HepG2 (cell line): ENCODE measurements at regions not wholly inside any gene's neighbourhood (a gene's known extent, or its start where the extent isn't known, plus 50 kb on each side); places are given as distances from the start of the nearest gene placed in this dataset.

Experiments
- ATAC-seq: fragments of 200-7000 bp; cut with Tn5 transposase; 3 replicates; pipeline ENCODE4 v1.9.1; 2020; ENCODE audit warnings: mild to moderate bottlenecking, moderate library complexity
- BruUV-seq: library from RNA; stranded (reverse); fragments of 400-500 nt; replicated peaks from 2 replicates; lab custom pipeline; 2021; lab: Mats Ljungman, UMichigan
- CTCF ChIA-PET: fragments of 300-600 bp; formaldehyde crosslinking; extraction: SDS; loops from one replicate; lab custom pipeline; 2021; ENCODE audit warnings: low total read pairs, inconsistent platforms, low intra/inter-chr PET ratio; lab: Yijun Ruan, JAX
- POLR2A ChIA-PET: fragments of 350-600 bp; sonication (Branson Sonifier 250); formaldehyde crosslinking; loops from one replicate; lab custom pipeline; 2020; ENCODE audit warnings: antibody characterized with exemption, inconsistent platforms; lab: Yijun Ruan, JAX
- DNase-seq: peaks from one replicate; pipeline ENCODE4 v3.0.0-alpha.2; 2015; ENCODE audit warnings: low spot score
- FAIRE-seq: peaks from 3 replicates; lab custom pipeline; 2011; peaks lifted over from hg19 to GRCh38; lab: Jason Lieb, UNC
- H2AFZ ChIP-seq: one replicate; pipeline ENCODE4 v1.6.1; 2011; ENCODE audit warnings: low read length, inconsistent platforms
- H3K27ac ChIP-seq: fragments of 300-600 bp; 3 replicates; pipeline ENCODE4 v1.8.0; 2011; ENCODE audit warnings: mixed run types, mild to moderate bottlenecking, mixed read lengths, low read length, inconsistent platforms; ENCODE audit not compliant: insufficient read depth; ENCODE audit errors: extremely low read length
- H3K27me3 ChIP-seq, 2 experiments: fragments of 200-600 bp in 1 of 2; 2 replicates in 1 of 2; 3 replicates in 1 of 2; pipeline versions ENCODE4 v1.6.0 to v1.8.0; 2011; ENCODE audit warnings: low read length in 2 of 2, mild to moderate bottlenecking in 2 of 2, moderate library complexity in 2 of 2, inconsistent platforms in 1 of 2; ENCODE audit not compliant: insufficient read depth in 2 of 2, control insufficient read depth in 1 of 2
- H3K36me3 ChIP-seq, 2 experiments: fragments of 200-600 bp in 1 of 2; replicated peaks in 1 of 2; 2 replicates in 1 of 2; 3 replicates in 1 of 2; pipeline versions ENCODE4 v1.5.1 to v1.8.0; 2011; ENCODE audit warnings: low read length in 2 of 2, inconsistent platforms in 1 of 2; ENCODE audit not compliant: insufficient read depth in 2 of 2, control insufficient read depth in 1 of 2
- H3K4me1 ChIP-seq: 2 replicates; pipeline ENCODE4 v1.5.1; 2012; ENCODE audit warnings: low read length, inconsistent platforms; ENCODE audit not compliant: insufficient read depth
- H3K4me2 ChIP-seq: 2 replicates; pipeline ENCODE4 v1.6.0; 2011; ENCODE audit warnings: low read depth, low read length, inconsistent platforms
- H3K4me3 ChIP-seq, 3 experiments: fragments of 200-600 bp in 1 of 3; sonication (generic), shearing (Covaris generic) in 1 of 3; replicated peaks in 1 of 3; 2 replicates each; pipeline ENCODE4 v1.5.1; 2011 to 2016; ENCODE audit warnings: low read length in 3 of 3, inconsistent platforms in 2 of 3, low read depth in 2 of 3, mild to moderate bottlenecking in 2 of 3, control low read depth in 1 of 3, mixed read lengths in 1 of 3; ENCODE audit not compliant: insufficient read depth in 1 of 3
- H3K79me2 ChIP-seq: one replicate; pipeline ENCODE4 v1.6.1; 2011; ENCODE audit warnings: low read length, inconsistent platforms; ENCODE audit not compliant: insufficient read depth
- H3K9ac ChIP-seq: 2 replicates; pipeline ENCODE4 v1.6.0; 2011; ENCODE audit warnings: mild to moderate bottlenecking, low read depth, low read length, inconsistent platforms; ENCODE audit not compliant: insufficient read depth
- H3K9me3 ChIP-seq: 2 replicates; pipeline ENCODE4 v1.5.1; 2012; ENCODE audit warnings: mild to moderate bottlenecking, low read length
- H4K20me1 ChIP-seq: 2 replicates; pipeline ENCODE4 v1.6.0; 2011; ENCODE audit warnings: inconsistent platforms, mild to moderate bottlenecking, low read length, moderate library complexity; ENCODE audit not compliant: insufficient read depth
- GTF2F1 ChIP-seq: fragments of 150-350 bp; IDR thresholded peaks from 2 replicates; pipeline ENCODE4 v1.6.1; 2014; ENCODE audit warnings: low read length
- JUN ChIP-seq: sonication (generic); formaldehyde crosslinking; IDR thresholded peaks from 2 replicates; pipeline ENCODE4 v1.4.0; 2020; ENCODE audit warnings: mild to moderate bottlenecking, missing genetic modification reagents
- KDM4B ChIP-seq: sonication (generic); formaldehyde crosslinking; IDR thresholded peaks from 2 replicates; pipeline ENCODE4 v1.4.0; 2020; ENCODE audit warnings: missing genetic modification reagents
- MED13 ChIP-seq: sonication (generic); formaldehyde crosslinking; IDR thresholded peaks from 2 replicates; pipeline ENCODE4 v1.5.0; 2020; ENCODE audit warnings: missing genetic modification reagents
- NFATC3 ChIP-seq: sonication (generic); formaldehyde crosslinking; IDR thresholded peaks from 2 replicates; pipeline ENCODE4 v1.5.1; 2020; ENCODE audit warnings: mild to moderate bottlenecking, missing genetic modification reagents
- NFYB ChIP-seq: sonication (generic); formaldehyde crosslinking; IDR thresholded peaks from 2 replicates; pipeline ENCODE4 v1.4.0; 2020; ENCODE audit warnings: missing genetic modification reagents
- NR1H2 ChIP-seq: sonication (generic); formaldehyde crosslinking; IDR thresholded peaks from 2 replicates; pipeline ENCODE4 v1.8.1; 2022; ENCODE audit warnings: low read depth, missing genetic modification reagents, borderline replicate concordance
- SMAD9 ChIP-seq: sonication (generic); formaldehyde crosslinking; IDR thresholded peaks from 2 replicates; pipeline ENCODE4 v1.5.1; 2020; ENCODE audit warnings: mild to moderate bottlenecking, missing genetic modification reagents
- TCF7 ChIP-seq: sonication (generic); IDR thresholded peaks from 2 replicates; pipeline ENCODE4 v1.6.1; 2016; ENCODE audit warnings: antibody characterized with exemption, low read depth
- TRAFD1 ChIP-seq: sonication (generic); formaldehyde crosslinking; IDR thresholded peaks from 2 replicates; pipeline ENCODE4 v1.5.1; 2020; ENCODE audit warnings: missing genetic modification reagents, mild to moderate bottlenecking, borderline replicate concordance
- ZNF136 ChIP-seq: sonication (generic); formaldehyde crosslinking; IDR thresholded peaks from 2 replicates; pipeline ENCODE4 v1.8.1; 2022; ENCODE audit warnings: low read depth, mild to moderate bottlenecking, moderate library complexity, missing genetic modification reagents
- ZNF143 ChIP-seq: sonication (generic); formaldehyde crosslinking; IDR thresholded peaks from 2 replicates; pipeline ENCODE4 v1.4.0; 2020; ENCODE audit warnings: missing genetic modification reagents
- ZNF17 ChIP-seq: sonication (generic); formaldehyde crosslinking; IDR thresholded peaks from 2 replicates; pipeline ENCODE4 v1.5.0; 2020; ENCODE audit warnings: mild to moderate bottlenecking, missing genetic modification reagents
- ZNF382 ChIP-seq: sonication (generic); formaldehyde crosslinking; IDR thresholded peaks from 2 replicates; pipeline ENCODE4 v1.5.0; 2020; ENCODE audit warnings: missing genetic modification reagents, mild to moderate bottlenecking, borderline replicate concordance
- ZNF414 ChIP-seq: sonication (generic); formaldehyde crosslinking; IDR thresholded peaks from 2 replicates; pipeline ENCODE4 v1.5.0; 2020; ENCODE audit warnings: missing genetic modification reagents
- ZNF569 ChIP-seq: sonication (generic); formaldehyde crosslinking; IDR thresholded peaks from 2 replicates; pipeline ENCODE4 v1.5.0; 2020; ENCODE audit warnings: mild to moderate bottlenecking, missing genetic modification reagents, moderate library complexity, borderline replicate concordance
- ZNF883 ChIP-seq: sonication (generic); formaldehyde crosslinking; IDR thresholded peaks from 2 replicates; pipeline ENCODE4 v1.5.1; 2020; ENCODE audit warnings: mild to moderate bottlenecking, missing genetic modification reagents; ENCODE audit errors: not compliant biosample characterization
- ZSCAN25 ChIP-seq: sonication (generic); formaldehyde crosslinking; IDR thresholded peaks from 2 replicates; pipeline ENCODE4 v1.8.0; 2022; ENCODE audit warnings: mild to moderate bottlenecking, missing genetic modification reagents
- WGBS: methylation state at CpG from one replicate; pipeline ENCODE4 v1.1.6; 2017; ENCODE audit warnings: low lambda C conversion rate; 5-methylcytosine and 5-hydroxymethylcytosine counted together
- in situ Hi-C: cut with HindIII; loops from 2 replicates; pipeline ENCODE4 v1.10.0; 2017; ENCODE audit warnings: low pct_unique_long_range_greater_than_20kb; ENCODE audit not compliant: extremely low pct_ligation_motif_present
- intact Hi-C: fragments of 100-400 bp; cut with micrococcal nuclease; formaldehyde crosslinking; loops from one replicate; pipeline ENCODE4 v1.10.0; 2022; ENCODE audit not compliant: unreplicated experiment

DNA sequence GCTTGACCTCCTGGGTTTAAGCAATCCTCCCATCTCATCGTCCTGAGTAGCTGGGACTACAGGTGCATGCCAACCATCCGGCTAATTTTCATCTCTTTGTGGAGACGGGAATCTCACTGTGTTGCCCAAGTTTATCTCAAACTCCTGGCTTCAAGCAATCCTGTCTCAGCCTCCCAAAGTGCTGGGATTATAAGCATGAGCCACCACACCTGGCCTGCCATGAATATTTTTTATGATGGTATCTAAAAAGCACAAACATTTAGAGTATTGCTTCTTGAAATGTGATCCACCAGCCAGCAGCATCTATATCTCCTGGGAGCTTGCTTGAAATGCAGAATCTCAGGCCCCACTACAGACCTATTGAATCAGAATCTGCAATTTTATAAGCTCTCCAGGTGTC lies 111.2 kb upstream of the CLDN10 start:
- Histone ChIP-seq H2AFZ (no peak overlapping the region), H3K27me3 (peaks cover 0 to 22% of the 10 kb centered on the region in 2 experiments; a peak in 4 of 5 replicates), H3K36me3 (no peaks in the 10 kb centered on the region), H4K20me1 (no peaks in the 10 kb centered on the region), H3K4me1 (no peaks in the 10 kb centered on the region), H3K27ac (no peak overlapping the region), H3K79me2 (no peaks in the 10 kb centered on the region), H3K4me3 (no peak overlapping the region), H3K4me2 (no peak overlapping the region), H3K9me3 (no peaks in the 10 kb centered on the region), H3K9ac (no peak overlapping the region)
- WGBS: 0% methylated on average over 3 of the region's 3 CpGs
- intact Hi-C loops: no loop called here
- POLR2A ChIA-PET: no interaction called here
- no peak for ATAC-seq
- DNase-seq: no peak
- TF ChIP-seq NFATC3 (CRISPR knock-in tag): no peak
- FAIRE-seq: no peak
- in situ Hi-C loops: no loop called here
- BruUV-seq: no TSS peak
- CTCF ChIA-PET: no interaction called here

DNA sequence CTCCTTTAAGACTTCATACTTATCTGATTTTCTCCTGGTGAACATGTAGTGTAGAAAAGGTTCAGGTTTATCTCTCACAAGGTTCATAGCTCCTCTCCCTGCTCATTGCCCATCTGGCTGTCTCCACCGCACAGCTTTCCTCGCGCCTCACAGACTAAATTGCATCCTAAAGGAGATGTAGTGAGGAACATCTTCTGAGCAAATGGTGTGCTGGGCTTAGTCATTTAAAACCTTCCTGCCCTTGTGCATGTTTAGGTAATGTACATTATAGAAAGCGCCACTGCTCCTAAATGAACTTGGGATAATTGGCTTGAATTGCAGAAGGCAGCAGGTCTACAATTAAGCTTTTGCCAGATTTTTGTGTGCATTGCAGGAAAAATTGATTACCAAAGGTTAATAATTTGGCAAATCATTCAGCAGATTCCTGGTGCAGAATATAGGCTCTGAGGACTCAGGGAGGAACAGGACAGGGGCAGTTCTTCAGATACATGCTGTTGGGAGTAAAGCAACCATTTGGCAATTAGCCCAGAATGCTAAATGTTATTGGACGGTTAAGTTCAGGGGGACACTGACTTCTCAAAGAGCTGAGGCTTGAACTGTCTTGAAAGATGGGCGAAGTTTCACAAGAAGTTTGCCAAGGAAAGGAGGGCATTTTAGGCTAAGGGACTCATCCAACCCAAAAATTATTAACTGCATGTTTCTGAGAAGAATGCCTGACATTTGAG lies 108.4 kb upstream of the CLDN10 start:
- Histone ChIP-seq H3K9ac (no peak overlapping the region), H3K79me2 (no peaks in the 10 kb centered on the region), H3K27ac (no peak overlapping the region), H4K20me1 (no peaks in the 10 kb centered on the region), H3K27me3 (peaks cover 0 to 35% of the 10 kb centered on the region in 2 experiments; a peak in 4 of 5 replicates), H3K36me3 (no peaks in the 10 kb centered on the region), H3K4me2 (no peak overlapping the region), H3K4me3 (no peak overlapping the region), H3K9me3 (no peaks in the 10 kb centered on the region), H3K4me1 (no peaks in the 10 kb centered on the region), H2AFZ (no peak overlapping the region)
- 69% methylated on average over 6 of the region's 6 CpGs for WGBS
- POLR2A ChIA-PET: no interaction called here
- DNase-seq: no peak
- no peak for FAIRE-seq
- in situ Hi-C loops: no loop called here
- CTCF ChIA-PET: no interaction called here
- intact Hi-C loops: no loop called here
- BruUV-seq: no TSS peak
- ATAC-seq: no peak
- TF ChIP-seq ZNF382 (CRISPR knock-in tag) (no peak), ZNF17 (CRISPR knock-in tag) (no peak), TCF7 (no peak), ZSCAN25 (CRISPR knock-in tag) (no peak), ZNF414 (CRISPR knock-in tag) (no peak), KDM4B (CRISPR knock-in tag) (no peak), GTF2F1 (no peak), TRAFD1 (no peak), MED13 (no peak), NFYB (no peak), NR1H2 (CRISPR knock-in tag) (no peak), NFATC3 (CRISPR knock-in tag) (no peak), ZNF143 (CRISPR knock-in tag) (no peak), ZNF569 (no peak), JUN (no peak), ZNF883 (CRISPR knock-in tag) (no peak), SMAD9 (no peak), ZNF136 (CRISPR knock-in tag) (no peak)
